Stimulated activated CD4-positive, alpha-beta T cell treated with anti-CD3 and anti-CD28 coated beads, Interleukin-4, amount 100 ng/mL, for 24 hours (primary cell): ENCODE measurements at regions not wholly inside any gene's neighbourhood (a gene's known extent, or its start where the extent isn't known, plus 50 kb on each side); places are given as distances from the start of the nearest gene placed in this dataset.
"Not testable (repeated sequence)": the region's sequence is repeated elsewhere in the genome, so short reads cannot be mapped to it uniquely, and the experiment has no call there.

Experiments used
- DNase-seq: peaks from one replicate; pipeline ENCODE4 v3.0.0-alpha.2; 2020

DNA sequence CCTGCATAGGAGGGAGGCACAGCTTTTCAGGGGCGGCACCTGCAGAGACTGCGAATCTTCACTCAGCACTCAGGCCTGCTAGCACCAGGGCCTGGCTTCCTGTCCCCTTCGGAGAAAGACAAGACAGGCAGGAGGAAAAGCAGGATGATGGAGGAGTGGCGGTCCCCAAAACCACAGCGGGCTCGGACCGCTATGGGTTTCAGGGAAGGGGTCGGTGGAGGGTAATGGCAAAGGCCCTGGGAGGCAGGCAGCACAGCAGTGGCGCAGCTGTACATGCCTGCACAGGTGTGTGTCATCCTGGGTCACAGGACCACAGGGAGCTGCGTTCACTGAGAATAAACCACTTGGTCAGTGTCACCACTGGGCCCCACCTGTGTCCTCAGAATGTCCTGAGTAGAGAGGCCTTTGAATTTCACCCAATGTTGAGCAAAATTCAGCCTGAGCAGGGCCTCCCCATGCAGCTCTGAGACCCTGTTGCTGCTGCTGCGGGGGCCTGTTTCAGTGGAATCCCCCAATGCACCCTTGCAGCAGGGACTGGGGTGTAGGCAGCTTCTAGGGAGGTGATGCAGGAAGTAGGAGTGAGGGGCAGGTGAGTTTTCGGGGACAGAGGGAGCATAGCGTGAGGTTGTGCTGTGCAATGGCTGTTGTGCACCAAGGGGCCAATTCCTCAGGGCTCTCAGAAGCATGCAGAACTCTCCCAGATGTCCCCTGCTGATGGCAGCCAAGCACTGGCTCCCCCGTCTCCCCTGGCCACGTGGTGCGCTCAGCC, 90.6 kb upstream of the PPP2R2D start:
- DNase-seq: no peak

- no peak for DNase-seq
Observed at GRCh38 chr10:131810805-131811629, 89.8 kb upstream of the PPP2R2D start.

- no peak for DNase-seq
Observed at GRCh38 chr10:131811630-131812403, 89.0 kb upstream of the PPP2R2D start.

DNA sequence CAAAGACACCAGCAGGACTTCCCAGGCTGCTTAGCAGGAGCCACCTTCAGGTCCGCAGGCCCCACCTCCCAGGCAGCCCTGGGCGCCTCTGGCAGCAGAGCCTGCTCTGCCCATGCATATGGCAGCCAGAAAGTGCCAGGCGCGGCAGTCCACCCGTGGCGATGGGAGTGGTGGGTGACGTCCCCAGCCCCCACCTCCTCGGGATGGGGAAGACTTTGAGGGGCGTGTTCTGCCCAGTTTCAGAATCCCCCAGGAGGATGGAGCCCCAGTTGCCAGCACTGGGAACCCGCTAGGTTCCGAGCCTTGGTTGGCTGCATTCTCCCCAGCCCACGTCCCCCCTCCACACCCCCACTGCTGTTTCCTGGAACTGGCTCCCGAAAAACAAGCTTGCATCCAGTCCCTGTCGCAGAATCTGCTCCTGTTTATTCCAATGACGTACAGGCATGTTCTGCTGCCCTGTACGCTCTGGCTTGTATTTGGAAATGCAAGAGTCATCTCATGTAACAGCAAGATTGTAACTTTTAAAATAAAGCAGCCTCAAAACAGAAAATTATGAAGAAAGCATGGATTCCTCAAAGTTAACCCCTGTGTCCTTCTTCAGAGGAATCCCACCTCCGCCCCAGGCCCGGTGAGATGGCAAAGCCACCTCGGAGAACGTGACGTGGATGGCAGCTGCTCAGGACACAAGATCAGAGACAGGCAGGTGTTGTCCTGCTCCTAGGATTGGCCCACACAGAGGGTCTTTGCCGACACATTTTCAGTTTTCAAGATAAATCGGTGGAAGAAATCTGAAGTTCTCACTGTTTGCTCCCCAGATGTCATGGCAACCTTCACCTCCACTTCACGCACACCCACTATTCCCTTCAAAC, 87.8 kb upstream of the PPP2R2D start:
- DNase-seq: no peak

GRCh38 chr10:131814567-131815265, 86.1 kb upstream of the PPP2R2D start:
- no peak for DNase-seq

- DNase-seq: no peak
Observed at GRCh38 chr10:131815266-131816156, 85.3 kb upstream of the PPP2R2D start.

DNA sequence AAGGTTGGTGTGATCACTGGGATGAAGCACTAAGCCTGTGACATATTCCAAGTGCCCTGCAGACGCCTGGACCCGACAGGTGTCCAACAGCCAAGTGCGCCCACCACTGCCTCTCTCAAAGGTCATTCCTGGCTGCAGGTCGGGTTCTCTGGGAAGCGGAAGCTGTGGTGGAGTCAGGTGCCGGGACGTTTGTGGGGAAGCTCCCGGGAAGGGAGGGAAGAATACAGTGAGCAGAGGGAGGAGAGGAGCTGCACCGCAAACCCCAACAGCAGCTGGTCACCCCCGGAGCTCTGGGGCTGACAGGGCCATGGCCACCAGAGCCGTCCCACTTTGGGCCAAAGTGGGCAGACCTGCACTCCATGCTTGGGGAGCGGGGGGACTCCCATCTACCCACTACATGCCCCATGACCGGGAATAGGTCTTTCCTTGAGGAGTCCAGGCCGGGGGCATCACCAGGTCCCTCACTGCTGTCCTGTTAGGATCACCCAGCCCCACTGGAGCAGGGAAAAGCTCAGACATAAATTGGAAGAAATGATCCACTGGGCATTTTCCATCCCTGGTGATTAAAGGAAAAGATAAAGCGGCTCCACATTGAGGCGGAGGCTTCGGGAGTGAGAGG, 84.5 kb upstream of the PPP2R2D start:
- no peak for DNase-seq

- DNase-seq: no peak
Observed at GRCh38 chr10:131816941-131817700, 83.7 kb upstream of the PPP2R2D start.

DNA sequence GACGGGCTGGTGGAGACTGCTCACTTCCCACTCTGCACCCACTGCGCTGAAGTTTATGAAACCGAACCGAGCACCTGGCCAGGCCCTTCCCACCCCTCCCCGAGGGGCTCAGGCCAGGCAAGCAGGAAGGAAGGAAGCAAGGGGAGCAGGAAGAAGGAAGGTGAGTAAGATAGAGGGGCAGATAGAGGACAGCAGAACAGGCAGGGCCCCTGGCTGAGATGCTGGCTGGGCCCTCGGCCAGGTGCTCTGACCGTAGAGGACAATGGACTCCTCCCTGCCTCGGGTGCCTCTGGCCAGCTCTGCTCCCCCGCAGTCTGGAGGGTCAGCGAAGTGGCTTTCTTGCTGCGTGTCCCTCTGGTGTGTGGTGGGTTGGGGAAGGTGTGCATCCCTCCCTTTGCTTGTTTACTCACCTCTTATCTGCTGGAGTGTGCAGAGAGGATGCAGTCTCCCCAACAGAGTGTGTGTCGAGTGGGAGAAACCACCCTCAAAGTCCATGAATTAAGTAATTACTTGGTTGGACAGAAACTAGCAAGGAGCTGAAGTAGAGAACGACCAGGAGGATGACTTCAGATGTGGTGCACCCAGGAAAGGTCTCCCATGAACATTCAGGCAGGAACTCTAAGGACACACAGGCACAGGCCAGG, 82.8 kb upstream of the PPP2R2D start:
- DNase-seq: no peak

- DNase-seq: no peak
Observed at GRCh38 chr10:131818510-131819234, 82.1 kb upstream of the PPP2R2D start.

GRCh38 chr10:131819241-131820072, 81.4 kb upstream of the PPP2R2D start:
- no peak for DNase-seq

- no peak for DNase-seq
Observed at GRCh38 chr10:131820626-131821025, 80.2 kb upstream of the PPP2R2D start.

DNA sequence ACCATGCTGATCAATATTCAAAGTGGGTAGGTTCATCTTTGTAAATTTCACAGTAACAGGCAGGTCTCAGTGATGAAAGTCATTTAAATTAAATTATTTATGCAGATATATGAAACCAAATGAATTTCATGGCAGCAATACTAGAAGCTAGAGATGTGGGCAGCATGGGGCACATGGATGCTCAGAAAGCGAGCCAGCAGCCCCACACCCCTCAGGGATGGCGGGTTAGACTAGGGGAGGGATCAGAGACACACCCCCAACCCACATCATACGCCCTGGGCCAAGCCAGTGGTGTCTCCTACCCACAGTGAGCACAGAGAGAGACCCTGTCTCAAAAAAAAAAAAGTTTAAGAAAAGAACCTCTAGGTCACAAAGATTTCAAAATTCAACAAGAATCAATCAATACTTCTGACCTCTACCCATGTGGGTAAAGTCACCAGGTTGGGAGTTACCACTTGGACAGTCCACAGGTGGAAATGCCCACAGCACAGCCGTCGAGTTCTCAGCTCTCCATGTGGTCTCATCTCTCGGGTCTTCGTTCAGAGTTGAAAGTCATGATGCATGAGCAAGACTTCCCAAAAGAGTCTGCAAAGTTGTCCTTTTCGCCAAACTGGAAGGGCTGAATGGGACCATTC, 79.3 kb upstream of the PPP2R2D start:
- no peak for DNase-seq

DNA sequence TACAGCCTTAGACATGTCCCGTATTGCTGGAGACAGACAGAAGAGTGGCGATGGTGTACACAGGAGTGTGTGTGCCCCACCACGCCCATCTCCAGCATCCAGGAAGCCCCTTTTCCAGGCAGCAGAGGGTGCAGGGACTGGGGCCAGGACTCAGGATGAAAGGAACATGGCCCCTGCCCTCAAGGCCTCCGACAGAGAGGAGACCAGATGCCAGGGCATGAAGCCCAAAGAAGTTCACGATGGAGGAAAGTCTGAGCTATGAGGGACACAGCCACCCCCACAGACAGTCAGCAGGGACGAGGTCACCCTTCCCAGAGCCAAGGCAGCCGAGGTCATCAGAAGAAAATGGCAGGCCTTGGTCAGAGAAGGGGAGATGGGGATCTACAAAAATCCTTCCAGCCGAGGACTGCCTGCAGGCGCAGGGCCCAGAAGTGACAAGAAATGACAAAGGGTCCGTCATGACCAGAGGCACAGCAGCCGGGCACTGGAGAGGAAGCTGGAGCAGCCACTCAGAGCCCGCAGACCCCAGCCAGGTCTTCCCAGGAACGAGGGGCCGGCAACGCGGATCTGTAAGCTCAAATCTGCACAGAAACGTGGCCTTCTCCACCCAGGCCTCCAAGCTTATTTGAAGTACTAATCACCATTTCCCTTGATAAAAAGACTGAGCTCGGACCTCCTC, 78.7 kb upstream of the PPP2R2D start:
- peak; percentile 2 for DNase-seq

- peak; percentile 1 for DNase-seq
Observed at GRCh38 chr10:131822692-131823245, 78.0 kb upstream of the PPP2R2D start.

GRCh38 chr10:131823601-131824099, 77.2 kb upstream of the PPP2R2D start:
- not testable (repeated sequence) for DNase-seq
